Progenitor cell of endocrine pancreas (in vitro differentiated cells): ENCODE measurements at regions not wholly inside any gene's neighbourhood (a gene's known extent, or its start where the extent isn't known, plus 50 kb on each side); places are given as distances from the start of the nearest gene placed in this dataset.

Experiments
- DNase-seq: peaks from one replicate; pipeline ENCODE4 v3.0.0; 2021; ENCODE audit warnings: low spot score; ENCODE audit not compliant: unreplicated experiment
- H3K27ac Mint-ChIP-seq: 2 replicates; pipeline ENCODE4 v1.8.0; 2021; ENCODE audit warnings: mild to moderate bottlenecking, moderate library complexity, mixed read lengths
- H3K27me3 Mint-ChIP-seq: 2 replicates; pipeline ENCODE4 v1.8.0; 2021; ENCODE audit warnings: mixed read lengths
- H3K36me3 Mint-ChIP-seq: 2 replicates; pipeline ENCODE4 v1.8.0; 2022; ENCODE audit warnings: mixed read lengths; ENCODE audit not compliant: insufficient read depth
- H3K4me1 Mint-ChIP-seq: 2 replicates; pipeline ENCODE4 v1.8.0; 2021; ENCODE audit warnings: low read depth, mixed read lengths
- H3K4me3 Mint-ChIP-seq: 2 replicates; pipeline ENCODE4 v1.8.0; 2021; ENCODE audit warnings: low read depth, mild to moderate bottlenecking, moderate library complexity, mixed read lengths
- H3K9me3 Mint-ChIP-seq: 2 replicates; pipeline ENCODE4 v1.8.0; 2021; ENCODE audit warnings: low read depth, mixed read lengths
- TF ChIP-seq, protein P1 (sequence below): fragments of 200-600 bp; sonication (generic); IDR thresholded peaks from one replicate; pipeline ENCODE4 v1.5.0; 2021; ENCODE audit warnings: antibody characterized with exemption, mild to moderate bottlenecking; ENCODE audit not compliant: unreplicated experiment

DNA sequence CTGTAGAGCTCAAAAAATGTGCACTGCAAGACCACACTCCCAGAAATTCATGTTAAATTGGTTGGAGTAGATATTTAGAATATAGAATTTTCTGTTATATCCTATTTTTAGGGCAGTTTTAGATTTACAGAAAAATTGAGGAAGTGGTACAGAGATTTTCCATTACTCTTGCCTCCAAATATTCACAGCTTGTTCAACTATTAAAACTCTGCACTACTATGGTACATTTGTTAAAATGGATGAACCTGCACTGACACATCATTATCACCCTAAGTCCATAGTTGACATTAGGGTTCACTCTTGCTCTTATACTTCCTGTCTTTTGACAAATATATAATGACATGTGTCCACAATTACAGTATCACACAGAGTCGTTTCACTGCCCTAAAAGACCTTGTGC is 1724.5 kb downstream of the C4orf33 start:
- Mint-ChIP-seq H3K27ac (no peak overlapping the region), H3K4me3 (no peak overlapping the region), H3K36me3 (no peaks in the 10 kb centered on the region), H3K27me3 (no peaks in the 10 kb centered on the region), H3K9me3 (peaks cover 15% of the 10 kb centered on the region), H3K4me1 (no peaks in the 10 kb centered on the region)
- no peak for DNase-seq
- TF ChIP-seq, protein P1, sequence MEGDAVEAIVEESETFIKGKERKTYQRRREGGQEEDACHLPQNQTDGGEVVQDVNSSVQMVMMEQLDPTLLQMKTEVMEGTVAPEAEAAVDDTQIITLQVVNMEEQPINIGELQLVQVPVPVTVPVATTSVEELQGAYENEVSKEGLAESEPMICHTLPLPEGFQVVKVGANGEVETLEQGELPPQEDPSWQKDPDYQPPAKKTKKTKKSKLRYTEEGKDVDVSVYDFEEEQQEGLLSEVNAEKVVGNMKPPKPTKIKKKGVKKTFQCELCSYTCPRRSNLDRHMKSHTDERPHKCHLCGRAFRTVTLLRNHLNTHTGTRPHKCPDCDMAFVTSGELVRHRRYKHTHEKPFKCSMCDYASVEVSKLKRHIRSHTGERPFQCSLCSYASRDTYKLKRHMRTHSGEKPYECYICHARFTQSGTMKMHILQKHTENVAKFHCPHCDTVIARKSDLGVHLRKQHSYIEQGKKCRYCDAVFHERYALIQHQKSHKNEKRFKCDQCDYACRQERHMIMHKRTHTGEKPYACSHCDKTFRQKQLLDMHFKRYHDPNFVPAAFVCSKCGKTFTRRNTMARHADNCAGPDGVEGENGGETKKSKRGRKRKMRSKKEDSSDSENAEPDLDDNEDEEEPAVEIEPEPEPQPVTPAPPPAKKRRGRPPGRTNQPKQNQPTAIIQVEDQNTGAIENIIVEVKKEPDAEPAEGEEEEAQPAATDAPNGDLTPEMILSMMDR, result no peak

DNA sequence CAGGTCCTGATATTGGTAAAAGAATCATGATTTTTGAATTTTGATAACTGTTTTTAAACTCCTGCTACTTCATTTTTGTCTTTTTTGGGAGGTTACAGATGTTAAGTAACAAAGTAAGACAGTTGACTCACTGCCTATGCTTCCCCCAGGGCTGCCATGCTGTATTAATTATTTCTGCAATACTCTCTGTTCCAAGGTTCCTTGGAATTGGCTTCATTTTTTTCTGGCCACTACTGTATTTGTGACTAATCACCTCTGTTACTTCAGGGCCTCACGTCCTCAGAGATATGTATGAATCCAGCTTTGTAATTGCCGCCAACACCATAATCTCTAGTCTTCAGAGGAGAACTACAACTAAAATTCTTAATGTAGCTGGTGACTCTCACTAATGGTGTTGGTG is 1729.3 kb downstream of the C4orf33 start:
- H3K4me3 Mint-ChIP-seq, result no peak overlapping the region
- TF ChIP-seq, protein P1, result no peak

DNA sequence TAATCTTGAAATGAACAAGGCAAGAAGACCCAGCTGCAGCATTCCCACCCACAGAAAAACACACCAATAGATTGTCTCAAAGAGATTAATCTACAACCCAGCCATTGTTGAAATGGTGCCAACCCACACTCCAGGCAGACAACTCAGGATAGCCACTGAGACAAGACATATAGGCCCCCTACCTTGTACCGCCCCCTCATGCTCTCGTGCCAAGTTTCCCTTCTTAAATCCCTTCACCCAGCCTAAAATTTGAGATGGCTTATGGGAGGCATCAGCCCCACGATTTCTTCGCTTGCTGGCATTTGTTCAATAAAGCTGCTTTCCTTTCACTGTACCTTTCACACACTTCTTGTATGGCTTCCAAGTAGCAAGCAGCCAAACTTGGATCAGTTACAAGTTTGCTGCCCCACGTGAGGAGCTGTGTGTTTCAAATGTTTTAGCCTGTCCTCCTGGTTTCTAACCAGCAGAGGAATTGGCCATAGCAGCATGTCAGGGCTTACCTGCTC is 1754.1 kb downstream of the C4orf33 start:
- Mint-ChIP-seq H3K4me1 (peaks cover 14% of the 10 kb centered on the region), H3K27ac (peak overlapping the region; percentile 51), H3K27me3 (no peaks in the 10 kb centered on the region), H3K9me3 (peaks cover 5% of the 10 kb centered on the region), H3K36me3 (no peaks in the 10 kb centered on the region), H3K4me3 (no peak overlapping the region)
- DNase-seq, result no peak
- TF ChIP-seq, protein P1, result no peak

More for the DNA sequence above, 1729.3 kb downstream of the C4orf33 start:
- Mint-ChIP-seq H3K36me3 (no peaks in the 10 kb centered on the region), H3K27me3 (no peaks in the 10 kb centered on the region), H3K9me3 (no peaks in the 10 kb centered on the region), H3K4me1 (no peaks in the 10 kb centered on the region), H3K27ac (no peak overlapping the region)
- DNase-seq, result no peak

DNA sequence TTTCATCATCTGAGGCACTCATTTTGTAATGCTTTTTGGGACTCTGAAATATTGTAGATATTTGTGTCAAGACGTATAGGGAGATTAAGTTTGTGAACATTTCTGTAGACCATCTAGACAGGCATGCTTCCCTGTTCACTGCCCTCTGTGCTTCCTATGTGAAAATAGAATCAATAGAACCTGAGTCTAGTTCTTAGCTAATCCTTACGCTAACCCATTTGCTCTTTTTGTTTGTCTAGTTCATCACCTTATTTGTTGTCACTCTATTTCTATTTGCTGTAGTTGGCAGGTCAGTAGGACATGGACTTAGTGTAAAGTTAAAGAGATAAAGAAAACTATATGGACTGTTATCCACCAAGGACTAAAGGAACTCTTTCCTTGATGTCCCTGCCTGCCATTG is 1755.2 kb downstream of the C4orf33 start:
- Mint-ChIP-seq H3K9me3 (peaks cover 5% of the 10 kb centered on the region), H3K27ac (no peak overlapping the region), H3K4me1 (peaks cover 17% of the 10 kb centered on the region)

DNA sequence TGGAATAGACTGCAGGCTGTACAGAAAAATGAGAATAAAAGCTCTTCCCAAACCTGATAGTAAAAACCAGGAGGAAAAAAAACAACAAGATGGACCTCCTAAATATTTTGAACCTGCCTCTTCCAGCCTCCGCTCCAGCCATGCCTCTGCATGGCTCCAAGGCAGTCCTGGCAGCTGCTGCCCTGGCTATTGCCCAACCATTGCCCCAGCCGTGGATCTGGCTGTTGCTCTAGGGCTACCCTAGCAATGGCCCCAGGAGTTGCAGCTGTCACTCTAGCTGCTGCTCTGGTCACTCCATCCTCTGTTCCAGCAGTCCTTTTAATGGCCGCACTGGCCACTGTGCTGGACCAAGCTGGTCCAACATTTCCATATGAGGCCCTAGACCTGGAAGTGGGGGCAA is 1756.0 kb downstream of the C4orf33 start:
- no peak overlapping the region for H3K4me3 Mint-ChIP-seq
- DNase-seq, result no peak
- peaks cover 7% of the 10 kb centered on the region for H3K9me3 Mint-ChIP-seq

More for the DNA sequence above, 1755.2 kb downstream of the C4orf33 start:
- Mint-ChIP-seq H3K27me3 (no peaks in the 10 kb centered on the region), H3K36me3 (no peaks in the 10 kb centered on the region), H3K4me3 (no peak overlapping the region)
- DNase-seq, result no peak
- TF ChIP-seq, protein P1, result no peak

More for the DNA sequence above, 1756.0 kb downstream of the C4orf33 start:
- Mint-ChIP-seq H3K27ac (no peak overlapping the region), H3K36me3 (no peaks in the 10 kb centered on the region), H3K4me1 (peaks cover 17% of the 10 kb centered on the region), H3K27me3 (no peaks in the 10 kb centered on the region)
- TF ChIP-seq, protein P1, result no peak
